Gastroesophageal sphincter (tissue), 3 donors: ENCODE measurements at regions not wholly inside any gene's neighbourhood (a gene's known extent, or its start where the extent isn't known, plus 50 kb on each side); places are given as distances from the start of the nearest gene placed in this dataset.

Experiments used
- CTCF ChIP-seq, 4 experiments: fragments of 200-600 bp in 2 of 4; fragments of 450-650 bp in 2 of 4; sonication (generic) in 1 of 4; IDR thresholded peaks; one replicate each; pipeline ENCODE4 v1.5.1; 2017 to 2019; ENCODE audit warnings: antibody characterized with exemption in 4 of 4, mild to moderate bottlenecking in 2 of 4, moderate library complexity in 2 of 4
- EP300 ChIP-seq: sonication (generic); formaldehyde crosslinking; IDR thresholded peaks from one replicate; pipeline ENCODE4 v1.6.1; 2017; ENCODE audit warnings: antibody characterized with exemption, mild to moderate bottlenecking
- POLR2A ChIP-seq, 2 donors: fragments of 450-650 bp; IDR thresholded peaks; one replicate each; pipeline ENCODE4 v1.6.1; 2017; ENCODE audit warnings: antibody characterized with exemption in 2 of 2, mild to moderate bottlenecking in 2 of 2, moderate library complexity in 1 of 2
- POLR2AphosphoS5 ChIP-seq: sonication (generic); formaldehyde crosslinking; IDR thresholded peaks from one replicate; pipeline ENCODE4 v1.6.1; 2017; ENCODE audit warnings: antibody characterized with exemption

- TF ChIP-seq CTCF (IDR thresholded peaks at IDR 0.05) (no peak), POLR2AphosphoS5 (no peak), EP300 (no peak), POLR2A (IDR thresholded peaks at IDR 0.05) (no peak)
These were observed 144.5 kb downstream of the PHETA1 start for GRCh38 chr12:111224186-111225066.
